A673 (cell line): ENCODE measurements at regions not wholly inside any gene's neighbourhood (a gene's known extent, or its start where the extent isn't known, plus 50 kb on each side); places are given as distances from the start of the nearest gene placed in this dataset.

Experiments
- CTCF ChIP-seq: fragments of 300-800, 200-600 bp; sonication (generic); conservative IDR thresholded peaks from 2 replicates; pipeline ENCODE4 v1.5.1; 2017; ENCODE audit warnings: low read depth, mild to moderate bottlenecking, antibody characterized with exemption, low read length, moderate library complexity, mixed read lengths
- EZH2 ChIP-seq: fragments of 200-600 bp; sonication (generic); IDR thresholded peaks from 2 replicates; pipeline ENCODE4 v1.6.1; 2017; ENCODE audit warnings: borderline replicate concordance, low read depth, mild to moderate bottlenecking, mixed read lengths, antibody characterized with exemption, low read length; ENCODE audit not compliant: poor library complexity, severe bottlenecking

- TF ChIP-seq CTCF = no peak
- no peak for TF ChIP-seq EZH2
Observed at GRCh38 chr20:22490287-22491193, 93.8 kb downstream of the FOXA2 start.
